HL-60 (cell line): ENCODE measurements at regions not wholly inside any gene's neighbourhood (a gene's known extent, or its start where the extent isn't known, plus 50 kb on each side); places are given as distances from the start of the nearest gene placed in this dataset.

ENCODE experiments used
- CTCF ChIP-seq: IDR thresholded peaks from one replicate; pipeline ENCODE4 v1.5.1; 2011; ENCODE audit warnings: low read length, control low read depth, inconsistent platforms; ENCODE audit not compliant: insufficient read depth
- GABPA ChIP-seq: IDR thresholded peaks from 2 replicates; pipeline ENCODE4 v1.6.1; 2012; ENCODE audit warnings: low read depth

GRCh38 chr20:50447817-50448216 is 62.4 kb upstream of the PTPN1 start:
- TF ChIP-seq CTCF (no peak), GABPA (no peak)
